Stomach (tissue), 4 donors: ENCODE measurements at regions not wholly inside any gene's neighbourhood (a gene's known extent, or its start where the extent isn't known, plus 50 kb on each side); places are given as distances from the start of the nearest gene placed in this dataset.

Experiments used
- CTCF ChIP-seq, 7 experiments: fragments of 450-650 bp in 4 of 7; fragments of 200-600 bp in 3 of 7; sonication (generic) in 3 of 7; IDR thresholded peaks; one replicate each; pipeline ENCODE4 v1.5.1; 2016 to 2019; ENCODE audit warnings: antibody characterized with exemption in 7 of 7, control low read depth in 2 of 7, mild to moderate bottlenecking in 1 of 7
- EP300 ChIP-seq: sonication (generic); formaldehyde crosslinking; IDR thresholded peaks from one replicate; pipeline ENCODE4 v1.6.1; 2017; ENCODE audit warnings: antibody characterized with exemption
- POLR2A ChIP-seq, 4 donors: fragments of 450-650 bp; IDR thresholded peaks; one replicate each; pipeline ENCODE4 v1.6.1; 2016; ENCODE audit warnings: antibody characterized with exemption in 4 of 4, control low read depth in 2 of 4, mild to moderate bottlenecking in 1 of 4, moderate library complexity in 1 of 4
- POLR2AphosphoS5 ChIP-seq, 3 donors: sonication (generic); formaldehyde crosslinking; IDR thresholded peaks; one replicate each; pipeline ENCODE4 v1.6.1; 2016; ENCODE audit warnings: antibody characterized with exemption in 3 of 3

DNA sequence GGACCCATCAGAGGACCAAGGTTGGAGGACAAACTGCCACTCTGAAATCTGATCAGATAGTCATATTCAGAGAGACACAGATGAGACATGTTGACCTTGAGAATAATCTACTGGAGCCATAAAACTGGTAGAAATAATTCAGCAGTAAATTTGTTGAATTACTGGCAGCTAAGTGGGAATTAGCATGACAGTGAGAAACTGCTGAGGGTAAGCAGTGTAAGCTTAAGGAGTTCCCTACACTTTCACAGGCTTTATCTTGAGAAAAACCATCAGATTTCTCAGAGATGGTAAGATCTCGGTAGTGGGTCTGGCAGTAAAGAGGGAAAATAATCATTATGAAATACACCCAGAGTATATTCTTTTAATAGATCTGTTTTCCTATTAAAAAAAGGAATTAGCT lies 213.7 kb downstream of the TECRL start:
- TF ChIP-seq CTCF (IDR thresholded peaks at IDR 0.05), result no peak
- no peak for TF ChIP-seq POLR2A (IDR thresholded peaks at IDR 0.05)
- no peak for TF ChIP-seq POLR2AphosphoS5 (IDR thresholded peaks at IDR 0.05)
- TF ChIP-seq EP300, result no peak
